ENCODE measurements at regions not wholly inside any gene's neighbourhood (a gene's known extent, or its start where the extent isn't known, plus 50 kb on each side); places are given as distances from the start of the nearest gene placed in this dataset.

GRCh38 chr21:23853796-23854379 is 1753.4 kb downstream of the MRPL39 start:
- TF ChIP-seq CTCF (IDR thresholded peaks at IDR 0.05; ENCODE audit: poor library complexity, severe bottlenecking), result peak; percentile 60
- TF ChIP-seq POLR2AphosphoS5 (IDR thresholded peaks at IDR 0.05), result no peak
- TF ChIP-seq EP300 (conservative IDR thresholded peaks at IDR 0.05; ENCODE audit: poor library complexity, severe bottlenecking), result no peak
- no peak for TF ChIP-seq REST (IDR thresholded peaks at IDR 0.05; ENCODE audit: borderline replicate concordance)
- peak; percentile 66 for TF ChIP-seq RAD21 (conservative IDR thresholded peaks at IDR 0.05)
- no peak for TF ChIP-seq EZH2 (IDR thresholded peaks at IDR 0.05; ENCODE audit: borderline replicate concordance, insufficient read depth, low read length, poor library complexity, severe bottlenecking)

All from neural cell (in vitro differentiated cells).